GM06990 (cell line): ENCODE measurements at regions not wholly inside any gene's neighbourhood (a gene's known extent, or its start where the extent isn't known, plus 50 kb on each side); places are given as distances from the start of the nearest gene placed in this dataset.

ENCODE experiments used
- DNase-seq: peaks from one replicate; pipeline ENCODE4 v3.0.0-alpha.2; 2011; ENCODE audit not compliant: insufficient read length; ENCODE audit errors: extremely low read depth
- H3K27me3 ChIP-seq: replicated peaks from 2 replicates; pipeline ENCODE4 v1.6.0; 2011; ENCODE audit warnings: low read length; ENCODE audit not compliant: control insufficient read depth, insufficient read depth
- H3K36me3 ChIP-seq: 2 replicates; pipeline ENCODE4 v1.5.1; 2011; ENCODE audit warnings: low read length; ENCODE audit not compliant: control insufficient read depth, insufficient read depth
- H3K4me3 ChIP-seq: replicated peaks from 2 replicates; pipeline ENCODE4 v1.5.1; 2011; ENCODE audit warnings: low read depth, mild to moderate bottlenecking, control low read depth, low read length
- TF ChIP-seq, protein P1 (sequence below): IDR thresholded peaks from 2 replicates; pipeline ENCODE4 v1.5.1; 2011; ENCODE audit warnings: low read length, control low read depth, mild to moderate bottlenecking, inconsistent platforms; ENCODE audit not compliant: insufficient read depth, poor library complexity, severe bottlenecking

DNA sequence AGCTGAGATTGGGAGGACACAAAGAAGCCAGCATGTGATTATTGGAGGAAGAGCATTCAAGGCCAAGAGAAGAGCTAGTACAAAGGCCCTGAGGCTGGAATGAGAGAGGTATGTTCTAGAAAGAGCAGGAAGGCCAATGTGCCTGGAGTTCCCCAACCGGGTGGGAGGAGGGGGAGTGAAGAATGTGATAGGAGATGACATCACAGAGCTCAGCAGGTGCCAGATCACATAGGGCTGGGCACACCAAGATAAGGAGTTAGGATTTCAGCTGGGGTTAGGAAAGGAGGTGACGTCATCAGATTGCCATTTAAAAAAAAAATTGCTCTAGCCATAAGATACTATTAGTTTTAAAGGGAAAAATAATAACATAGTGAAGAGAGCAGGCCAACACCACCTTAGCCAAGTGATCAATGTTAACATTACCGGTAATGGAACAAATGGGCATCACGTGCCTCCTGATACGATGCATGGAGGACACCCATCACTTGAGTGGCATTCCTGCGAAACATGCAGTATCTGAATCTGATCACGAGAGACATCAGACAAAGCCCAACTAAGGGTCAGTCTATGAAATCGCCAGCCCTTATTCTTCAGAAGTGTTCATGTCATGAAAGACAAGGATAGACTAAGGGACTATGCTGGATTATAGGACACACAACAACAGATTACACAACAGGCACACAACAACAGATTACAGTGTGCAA, 344.3 kb downstream of the BCOR start:
- TF ChIP-seq, protein P1, sequence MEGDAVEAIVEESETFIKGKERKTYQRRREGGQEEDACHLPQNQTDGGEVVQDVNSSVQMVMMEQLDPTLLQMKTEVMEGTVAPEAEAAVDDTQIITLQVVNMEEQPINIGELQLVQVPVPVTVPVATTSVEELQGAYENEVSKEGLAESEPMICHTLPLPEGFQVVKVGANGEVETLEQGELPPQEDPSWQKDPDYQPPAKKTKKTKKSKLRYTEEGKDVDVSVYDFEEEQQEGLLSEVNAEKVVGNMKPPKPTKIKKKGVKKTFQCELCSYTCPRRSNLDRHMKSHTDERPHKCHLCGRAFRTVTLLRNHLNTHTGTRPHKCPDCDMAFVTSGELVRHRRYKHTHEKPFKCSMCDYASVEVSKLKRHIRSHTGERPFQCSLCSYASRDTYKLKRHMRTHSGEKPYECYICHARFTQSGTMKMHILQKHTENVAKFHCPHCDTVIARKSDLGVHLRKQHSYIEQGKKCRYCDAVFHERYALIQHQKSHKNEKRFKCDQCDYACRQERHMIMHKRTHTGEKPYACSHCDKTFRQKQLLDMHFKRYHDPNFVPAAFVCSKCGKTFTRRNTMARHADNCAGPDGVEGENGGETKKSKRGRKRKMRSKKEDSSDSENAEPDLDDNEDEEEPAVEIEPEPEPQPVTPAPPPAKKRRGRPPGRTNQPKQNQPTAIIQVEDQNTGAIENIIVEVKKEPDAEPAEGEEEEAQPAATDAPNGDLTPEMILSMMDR, result no peak
- H3K4me3 ChIP-seq, result no peak overlapping the region
- DNase-seq, result no peak
- no peaks in the 10 kb centered on the region for H3K36me3 ChIP-seq
- H3K27me3 ChIP-seq, result no peaks in the 10 kb centered on the region; the same call in 1 of the 2 replicates

GRCh38 chrX:39755143-39756032, 342.4 kb downstream of the BCOR start:
- no peak for DNase-seq
- Histone ChIP-seq H3K4me3 (no peak overlapping the region), H3K27me3 (no peaks in the 10 kb centered on the region; the same call in none of the 2 replicates), H3K36me3 (no peaks in the 10 kb centered on the region)
- TF ChIP-seq, protein P1, result no peak

DNA sequence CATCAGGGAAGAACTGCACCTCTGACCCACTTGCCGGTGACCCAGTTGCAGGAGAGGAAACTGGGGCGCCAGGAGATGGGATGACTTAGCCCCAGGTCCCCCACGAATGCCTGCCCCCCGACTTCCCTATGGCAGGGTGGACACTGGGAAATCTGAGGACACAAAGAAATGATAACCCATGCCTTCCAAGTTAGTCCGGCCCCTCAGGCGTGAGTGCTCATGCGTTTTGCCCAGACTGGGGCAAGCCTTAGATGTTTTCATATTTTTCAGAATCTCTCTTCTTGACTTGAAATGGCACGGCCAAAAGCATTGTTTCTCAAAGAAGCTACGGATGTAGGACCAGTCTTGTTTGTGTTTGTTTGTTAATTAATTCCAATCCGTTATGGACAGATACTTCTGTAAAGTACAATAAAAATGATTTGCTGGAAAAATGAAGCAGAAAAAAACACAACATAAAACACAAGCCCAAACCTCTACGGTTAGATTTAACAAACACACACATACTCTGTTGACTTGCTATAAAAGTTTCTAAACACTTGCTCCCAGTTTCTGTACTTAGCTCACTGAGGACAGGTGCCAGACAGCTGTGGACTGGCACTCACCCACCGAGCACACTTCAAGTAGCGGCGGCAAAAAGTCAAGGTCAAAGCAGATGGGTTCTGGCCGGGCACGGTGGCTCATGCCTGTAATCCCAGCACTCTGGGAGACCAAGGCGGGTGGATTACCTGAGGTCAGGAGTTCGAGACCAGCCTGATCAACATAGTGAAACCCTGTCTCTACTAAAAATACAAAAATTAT, 341.5 kb downstream of the BCOR start:
- Histone ChIP-seq H3K4me3 (no peak overlapping the region), H3K27me3 (no peaks in the 10 kb centered on the region; the same call in none of the 2 replicates), H3K36me3 (no peaks in the 10 kb centered on the region)
- no peak for DNase-seq
- TF ChIP-seq, protein P1, result no peak

GRCh38 chrX:39757971-39758370, 339.8 kb downstream of the BCOR start:
- Histone ChIP-seq H3K36me3 (no peaks in the 10 kb centered on the region), H3K4me3 (no peak overlapping the region), H3K27me3 (no peaks in the 10 kb centered on the region; the same call in none of the 2 replicates)
- no peak for DNase-seq
- TF ChIP-seq, protein P1, result no peak

- H3K36me3 ChIP-seq, result no peaks in the 10 kb centered on the region
- TF ChIP-seq, protein P1, result no peak
- H3K4me3 ChIP-seq, result no peak overlapping the region
- no peaks in the 10 kb centered on the region; the same call in none of the 2 replicates for H3K27me3 ChIP-seq
- DNase-seq, result no peak
Measured at GRCh38 chrX:39758791-39759525, 338.8 kb downstream of the BCOR start.
